HG03060 (cell line): ENCODE measurements at regions not wholly inside any gene's neighbourhood (a gene's known extent, or its start where the extent isn't known, plus 50 kb on each side); places are given as distances from the start of the nearest gene placed in this dataset.

Source experiments
- ATAC-seq: cut with Tn5 transposase; IDR thresholded peaks from one replicate; pipeline ENCODE4 v1.9.1; 2021; ENCODE audit warnings: low read depth, moderate number of reproducible peaks; ENCODE audit not compliant: unreplicated experiment

DNA sequence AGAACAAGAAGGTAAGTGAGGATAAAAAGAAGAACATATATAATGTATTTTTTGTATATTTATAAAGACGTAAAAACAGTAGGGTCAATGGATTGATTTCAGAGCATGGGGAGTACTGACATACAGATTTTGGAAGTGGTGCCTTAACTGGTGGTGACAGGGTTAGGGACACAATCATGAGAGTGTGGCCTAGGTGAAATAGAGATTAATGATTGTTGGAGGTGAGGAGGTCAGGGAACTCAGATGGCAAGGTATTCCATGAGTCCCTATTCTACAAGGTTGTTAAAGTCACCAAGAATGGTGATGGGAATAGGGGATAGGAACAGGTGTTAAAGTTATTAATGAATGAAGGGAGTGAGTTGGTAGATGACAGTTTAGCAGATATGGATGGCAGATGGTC is 210.8 kb downstream of the SEMA6A start:
- ATAC-seq = no peak

DNA sequence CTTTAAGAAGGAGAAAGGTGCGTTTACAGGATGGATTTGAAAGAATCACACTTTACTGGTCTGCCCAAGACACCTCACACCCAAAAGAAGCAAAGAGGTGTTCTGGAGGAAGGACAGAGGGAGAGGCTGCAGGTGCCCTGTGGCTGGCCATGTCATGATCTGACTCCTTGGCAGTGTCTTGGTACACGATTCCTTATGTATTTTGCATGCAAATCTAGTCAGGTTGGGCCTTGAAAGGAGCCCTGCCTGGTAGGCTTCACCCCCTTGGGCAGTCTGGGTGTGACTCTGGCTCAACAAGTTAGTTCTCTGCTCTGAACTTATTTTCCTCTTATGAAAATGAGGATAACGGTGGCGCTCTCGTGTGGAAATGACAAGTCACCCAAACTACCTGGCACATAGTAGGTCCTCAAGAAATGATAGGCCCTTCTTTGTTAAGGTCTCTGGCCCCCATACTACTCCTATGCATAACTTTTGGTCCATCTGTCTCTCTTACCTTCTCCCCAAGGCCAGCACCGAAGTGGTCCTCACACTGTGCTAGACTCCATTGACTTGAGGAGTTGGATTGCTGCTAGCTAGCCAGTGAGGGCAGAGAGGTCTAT is 212.5 kb downstream of the SEMA6A start:
- no peak for ATAC-seq

DNA sequence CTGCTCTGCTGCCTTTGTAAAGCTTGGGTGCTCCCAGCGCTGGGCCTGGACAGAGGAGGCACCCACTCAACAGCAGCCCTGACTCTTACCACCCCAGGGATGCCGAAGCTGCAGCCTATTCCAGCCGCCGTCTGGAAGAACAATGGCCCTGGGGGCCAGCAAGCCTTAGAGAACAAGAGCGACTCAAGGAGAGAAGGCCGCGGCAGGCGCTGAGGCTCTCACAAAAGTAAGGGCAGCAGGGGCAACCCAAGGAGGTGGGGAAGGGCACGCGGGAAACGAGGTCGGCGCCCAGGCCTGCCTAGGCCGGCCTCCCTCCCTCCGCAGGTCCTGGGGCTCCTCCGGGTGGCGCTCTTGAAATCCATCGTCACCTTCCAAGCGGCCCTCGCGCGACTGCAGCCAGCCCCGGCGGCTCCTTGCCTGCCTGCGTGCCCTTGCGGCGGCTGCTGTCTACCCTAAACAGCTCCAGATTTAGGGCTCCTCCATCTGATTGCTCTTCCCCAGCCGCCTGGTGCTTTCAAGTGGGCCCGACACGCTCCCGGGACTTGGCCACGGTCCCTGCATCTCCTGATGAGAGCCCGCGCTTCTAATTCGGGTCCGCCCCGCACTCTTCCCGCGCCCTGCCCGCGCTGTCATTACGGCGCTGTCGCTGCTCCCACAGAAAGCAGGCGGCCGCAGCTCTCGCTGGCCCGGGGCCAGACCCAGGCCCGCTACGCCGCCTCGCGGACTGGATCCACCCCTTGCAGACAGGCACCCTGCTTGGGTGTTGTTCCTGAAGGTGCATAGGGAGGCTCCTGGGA is 213.3 kb downstream of the SEMA6A start:
- no peak for ATAC-seq

DNA sequence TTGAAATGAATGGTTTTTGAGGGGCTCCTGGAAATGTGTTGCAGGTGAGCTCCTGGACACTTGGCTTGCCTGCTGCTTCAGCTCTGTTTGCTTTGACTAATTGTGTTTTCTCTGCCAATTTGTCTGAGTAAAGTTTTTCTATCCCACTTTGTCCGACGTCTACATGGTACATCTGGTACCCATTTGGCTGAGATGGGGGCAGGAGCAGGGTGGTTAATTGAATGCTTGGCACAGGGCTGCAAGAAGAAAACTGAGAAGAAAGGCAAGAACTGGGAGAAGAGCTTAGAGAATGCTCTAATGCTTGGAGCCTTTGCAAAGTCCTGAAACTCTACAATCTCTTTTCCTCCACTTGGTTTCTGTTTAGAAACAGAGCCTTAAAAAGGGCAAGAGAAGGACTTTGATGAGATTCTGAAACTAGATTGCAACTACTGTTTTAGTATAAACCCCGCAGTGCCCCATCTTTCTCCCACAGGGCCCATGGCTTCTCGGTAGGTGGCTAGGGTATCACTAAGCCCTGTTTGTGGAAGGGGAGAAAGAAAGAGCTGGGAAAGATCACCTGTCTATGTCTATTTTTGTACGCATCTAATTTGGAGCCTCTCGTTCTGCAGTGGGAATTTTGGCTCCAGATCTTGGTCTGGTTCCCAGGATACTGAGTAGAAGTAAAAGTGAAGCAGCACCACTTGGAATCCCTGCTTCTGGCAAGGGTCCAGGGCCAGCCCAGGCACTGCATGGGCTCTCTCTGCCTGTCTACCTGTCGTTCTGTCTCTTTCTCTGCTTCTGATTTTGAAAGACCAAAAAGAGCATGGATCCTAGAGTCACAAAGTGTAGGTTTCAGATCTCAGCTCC is 214.4 kb downstream of the SEMA6A start:
- no peak for ATAC-seq

DNA sequence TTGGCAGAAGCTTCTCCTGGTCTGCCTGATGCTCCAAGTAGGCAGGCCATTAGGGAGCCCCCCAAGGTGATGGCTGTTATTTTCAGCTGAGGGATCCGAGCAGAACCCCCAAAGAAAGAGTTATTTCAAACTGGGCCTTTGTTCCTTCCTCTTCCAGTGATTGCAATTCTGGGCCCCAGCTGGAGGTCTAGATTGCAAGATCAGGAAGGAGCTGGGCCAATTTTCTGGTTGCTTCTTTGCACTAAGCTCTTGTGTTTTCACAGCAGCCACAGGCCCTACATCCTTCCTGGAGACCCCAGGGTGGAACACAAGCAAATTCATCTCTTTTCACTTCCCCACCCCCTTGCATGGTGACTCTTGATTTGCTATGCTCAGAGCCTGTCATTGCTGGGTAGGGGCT is 215.0 kb downstream of the SEMA6A start:
- no peak for ATAC-seq

DNA sequence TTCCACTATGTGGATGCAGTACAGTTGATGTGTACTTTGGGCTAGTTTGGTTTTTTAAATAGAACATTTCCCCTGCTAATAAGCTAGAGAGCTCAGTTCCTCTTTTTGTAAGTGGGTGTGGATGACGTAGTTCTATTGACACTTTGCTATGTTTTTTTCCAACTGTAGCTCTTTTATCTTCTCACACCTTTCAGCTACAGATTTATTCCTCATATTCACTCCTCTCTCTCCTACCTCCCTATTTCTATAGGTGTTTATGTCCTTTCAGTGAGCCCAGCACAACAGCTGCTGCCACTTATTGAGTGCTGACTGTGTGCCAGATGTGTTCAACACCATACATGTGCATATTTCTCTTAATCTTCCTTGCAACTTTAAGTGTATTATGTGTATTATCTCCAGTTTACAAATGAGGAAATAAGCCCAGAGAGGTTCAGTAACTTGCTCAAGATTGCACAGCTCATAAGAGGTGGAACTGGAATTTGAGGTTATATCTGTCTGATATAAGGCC is 215.7 kb downstream of the SEMA6A start:
- peak; percentile 100 for ATAC-seq

DNA sequence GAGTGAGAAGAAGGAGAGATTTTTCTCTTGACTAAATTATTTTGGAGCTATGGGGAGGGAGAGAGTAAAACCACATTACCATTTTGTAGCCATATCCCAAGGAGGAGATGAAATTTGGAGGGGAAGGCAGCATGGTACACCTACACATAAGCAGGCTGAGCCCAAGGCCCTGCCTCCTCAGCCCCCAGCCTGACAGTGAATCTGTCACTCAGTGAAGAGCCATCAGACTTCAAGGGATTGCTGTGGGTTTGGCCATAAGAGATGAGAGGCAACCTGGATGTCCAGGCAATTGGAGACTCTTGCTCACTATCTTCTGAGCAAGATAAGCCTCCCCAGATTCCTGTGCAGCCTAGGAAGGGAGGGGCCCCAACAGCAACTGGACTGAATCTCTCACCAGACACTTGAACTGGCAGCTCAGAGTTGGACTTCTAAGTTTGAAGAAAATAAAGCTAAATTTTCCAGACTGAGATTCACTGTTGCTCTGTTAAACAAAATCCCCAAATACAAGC is 216.6 kb downstream of the SEMA6A start:
- ATAC-seq = no peak

DNA sequence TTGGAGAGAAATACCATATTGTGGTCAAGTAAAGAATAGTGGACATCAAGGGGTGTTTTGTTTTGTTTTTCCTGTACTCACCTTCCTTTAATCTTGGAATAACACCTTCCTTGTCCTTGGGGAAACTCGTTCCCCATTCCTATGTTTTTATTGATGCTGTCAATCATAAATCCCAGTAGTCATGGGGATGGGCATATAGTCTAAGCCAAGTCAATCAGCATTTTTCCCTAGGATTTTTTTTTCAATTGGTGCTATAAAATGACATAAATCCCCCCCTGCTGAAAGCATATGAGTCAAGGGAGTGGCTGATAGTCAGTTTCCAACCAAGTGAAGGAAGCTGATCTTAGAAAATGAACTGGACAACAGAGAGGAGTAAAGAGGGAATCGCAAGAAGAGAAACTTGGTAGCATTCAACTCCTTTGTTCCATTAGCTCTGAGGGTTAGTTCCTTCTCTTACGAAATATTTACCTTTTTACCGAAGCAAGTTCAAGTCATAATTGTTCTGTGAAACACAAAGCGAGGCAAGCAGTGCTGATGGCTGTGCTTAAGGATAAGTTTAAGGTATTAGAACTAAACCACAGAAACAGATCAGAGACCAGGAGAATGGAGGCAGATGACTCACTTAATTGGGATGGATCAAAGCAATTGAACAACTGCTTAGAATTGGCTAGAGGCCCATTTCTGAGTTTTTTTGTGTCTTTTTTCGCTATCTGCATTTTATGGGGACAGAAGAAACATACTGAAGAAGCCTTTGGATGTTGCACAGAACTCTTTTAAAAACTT is 218.6 kb downstream of the SEMA6A start:
- ATAC-seq = no peak

DNA sequence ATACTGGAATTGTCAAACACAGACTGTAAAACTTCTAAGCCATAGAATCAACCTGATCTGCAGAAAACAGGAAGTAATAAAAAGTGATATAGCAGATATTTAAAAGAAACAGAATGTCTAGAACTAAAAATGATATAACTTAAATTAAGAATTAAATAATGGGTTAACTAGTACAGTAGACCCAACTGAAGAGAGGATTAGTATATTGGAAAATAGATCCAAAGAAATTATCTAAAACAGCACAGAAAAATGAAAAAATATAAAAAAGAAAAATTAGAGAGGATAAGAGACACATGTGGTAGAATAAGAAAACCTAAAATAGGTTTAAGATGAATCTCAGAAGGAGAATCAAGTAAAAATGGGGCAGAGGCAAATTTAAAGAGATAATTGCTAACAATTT is 219.9 kb downstream of the SEMA6A start:
- ATAC-seq = no peak

DNA sequence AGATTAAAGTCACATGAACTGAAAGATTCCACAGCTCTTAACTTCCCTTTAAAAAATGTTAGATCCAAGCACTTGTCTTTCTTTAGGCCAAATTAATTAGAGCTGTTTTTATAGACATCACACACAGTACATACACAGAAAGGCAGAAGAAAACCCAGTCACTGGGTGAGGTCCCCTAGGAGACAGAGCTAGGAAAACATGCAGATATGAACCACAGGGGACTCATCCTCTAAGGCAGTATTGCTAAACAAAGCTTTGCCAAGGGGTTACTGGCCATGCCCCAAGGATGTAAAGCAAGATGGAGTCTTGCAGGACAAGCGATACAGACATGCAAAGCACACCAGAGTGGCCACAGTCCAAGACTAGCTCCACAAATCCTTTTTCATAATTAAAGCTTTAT is 227.0 kb downstream of the SEMA6A start:
- no peak for ATAC-seq

DNA sequence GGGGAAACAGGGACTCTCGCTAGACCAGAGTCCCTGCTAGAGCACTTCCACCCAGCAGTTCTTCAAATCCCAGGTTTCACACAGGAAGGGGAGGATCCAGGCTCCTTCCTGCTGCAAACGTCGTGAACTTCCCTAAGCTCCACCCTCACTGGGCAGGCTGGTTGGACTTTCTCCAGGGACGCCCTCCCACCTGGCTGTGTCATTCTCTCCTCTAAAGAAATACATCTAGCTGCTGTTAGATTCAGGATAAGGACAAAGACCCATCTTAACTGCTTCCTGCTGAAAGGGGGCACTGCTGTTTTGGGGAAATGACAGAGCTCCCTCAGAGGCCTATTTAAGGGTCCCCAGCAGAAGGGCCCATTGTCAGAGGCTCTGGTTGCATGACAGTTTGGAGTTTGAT is 230.7 kb downstream of the SEMA6A start:
- ATAC-seq = no peak
